CD4-positive, alpha-beta T cell treated with Interleukin-2 at 100 ng/mL for 4 hours (primary cell): ENCODE measurements at regions not wholly inside any gene's neighbourhood (a gene's known extent, or its start where the extent isn't known, plus 50 kb on each side); places are given as distances from the start of the nearest gene placed in this dataset.
"Not testable (repeated sequence)": the region's sequence is repeated elsewhere in the genome, so short reads cannot be mapped to it uniquely, and the experiment has no call there.

Experiments used
- DNase-seq: peaks from one replicate; pipeline ENCODE4 v3.0.0-alpha.2; 2020; ENCODE audit warnings: low spot score

GRCh38 chr18:10248738-10249137 lies 205.7 kb upstream of the APCDD1 start:
- no peak for DNase-seq

GRCh38 chr18:10249270-10249669 lies 205.2 kb upstream of the APCDD1 start:
- DNase-seq = no peak

GRCh38 chr18:10249801-10250200 lies 204.6 kb upstream of the APCDD1 start:
- DNase-seq = no peak

- no peak for DNase-seq
Measured at GRCh38 chr18:10252494-10252893, 201.9 kb upstream of the APCDD1 start.

GRCh38 chr18:10252952-10253705 lies 201.3 kb upstream of the APCDD1 start:
- DNase-seq = no peak

GRCh38 chr18:10256276-10256675 lies 198.2 kb upstream of the APCDD1 start:
- DNase-seq = not testable (repeated sequence)

- DNase-seq = no peak
Measured at GRCh38 chr18:10258836-10259474, 195.5 kb upstream of the APCDD1 start.

- no peak for DNase-seq
Measured at GRCh38 chr18:10259901-10260300, 194.5 kb upstream of the APCDD1 start.

GRCh38 chr18:10261344-10262276 lies 192.8 kb upstream of the APCDD1 start:
- DNase-seq = no peak

- DNase-seq = no peak
Measured at GRCh38 chr18:10262566-10262965, 191.9 kb upstream of the APCDD1 start.

GRCh38 chr18:10264260-10264659 lies 190.2 kb upstream of the APCDD1 start:
- no peak for DNase-seq

- DNase-seq = no peak
Measured at GRCh38 chr18:10265560-10266333, 188.7 kb upstream of the APCDD1 start.

- DNase-seq = no peak
Measured at GRCh38 chr18:10266334-10266590, 188.2 kb upstream of the APCDD1 start.

- DNase-seq = no peak
Measured at GRCh38 chr18:10269261-10269660, 185.2 kb upstream of the APCDD1 start.

GRCh38 chr18:10270151-10270571 lies 184.3 kb upstream of the APCDD1 start:
- no peak for DNase-seq

- no peak for DNase-seq
Measured at GRCh38 chr18:10271481-10271880, 183.0 kb upstream of the APCDD1 start.

GRCh38 chr18:10274301-10274700 lies 180.1 kb upstream of the APCDD1 start:
- no peak for DNase-seq

- no peak for DNase-seq
Measured at GRCh38 chr18:10275486-10275885, 178.9 kb upstream of the APCDD1 start.

GRCh38 chr18:10278265-10278664 lies 176.2 kb upstream of the APCDD1 start:
- no peak for DNase-seq

- no peak for DNase-seq
Measured at GRCh38 chr18:10279471-10279870, 175.0 kb upstream of the APCDD1 start.

- DNase-seq = no peak
Measured at GRCh38 chr18:10279905-10280644, 174.4 kb upstream of the APCDD1 start.
